WTC11 (cell line): ENCODE measurements at regions not wholly inside any gene's neighbourhood (a gene's known extent, or its start where the extent isn't known, plus 50 kb on each side); places are given as distances from the start of the nearest gene placed in this dataset.

Source experiments
- CTCF ChIP-seq: fragments of 200-600 bp; IDR thresholded peaks from 2 replicates; pipeline ENCODE4 v1.8.0; 2022; ENCODE audit warnings: antibody characterized with exemption
- FOXK1 ChIP-seq: sonication (generic); formaldehyde crosslinking; IDR thresholded peaks from 2 replicates; pipeline ENCODE4 v1.8.0; 2022; ENCODE audit warnings: mild to moderate bottlenecking, moderate library complexity, missing genetic modification reagents
- MAX ChIP-seq: sonication (generic); formaldehyde crosslinking; IDR thresholded peaks from 2 replicates; pipeline ENCODE4 v1.8.0; 2022; ENCODE audit warnings: mild to moderate bottlenecking, missing genetic modification reagents
- NR2C2 ChIP-seq: sonication (generic); formaldehyde crosslinking; IDR thresholded peaks from 2 replicates; pipeline ENCODE4 v1.8.0; 2022; ENCODE audit warnings: mild to moderate bottlenecking, missing genetic modification reagents
- SMAD4 ChIP-seq: sonication (generic); formaldehyde crosslinking; IDR thresholded peaks from 2 replicates; pipeline ENCODE4 v1.8.0; 2022; ENCODE audit warnings: mild to moderate bottlenecking, missing genetic modification reagents
- ZNF121 ChIP-seq: sonication (generic); formaldehyde crosslinking; IDR thresholded peaks from 2 replicates; pipeline ENCODE4 v1.8.0; 2023; ENCODE audit warnings: missing genetic modification reagents
- ZNF232 ChIP-seq: sonication (generic); formaldehyde crosslinking; IDR thresholded peaks from 2 replicates; pipeline ENCODE4 v1.8.0; 2022; ENCODE audit warnings: mild to moderate bottlenecking, missing genetic modification reagents
- ZNF317 ChIP-seq: sonication (generic); formaldehyde crosslinking; IDR thresholded peaks from 2 replicates; pipeline ENCODE4 v1.8.1; 2023; ENCODE audit warnings: low read depth, mild to moderate bottlenecking, moderate library complexity, missing genetic modification reagents, borderline replicate concordance
- TF ChIP-seq, protein P1 (sequence below): sonication (generic); formaldehyde crosslinking; IDR thresholded peaks from 2 replicates; pipeline ENCODE4 v1.8.1; 2023; ENCODE audit warnings: mild to moderate bottlenecking, moderate library complexity, missing genetic modification reagents

GRCh38 chr11:23953951-23954710, 542.7 kb upstream of the LUZP2 start:
- TF ChIP-seq CTCF (no peak), ZNF232 (CRISPR knock-in tag) (no peak), MAX (CRISPR knock-in tag) (no peak), ZNF121 (CRISPR knock-in tag) (no peak), SMAD4 (CRISPR knock-in tag) (no peak), ZNF317 (CRISPR knock-in tag) (no peak), FOXK1 (CRISPR knock-in tag) (no peak), NR2C2 (CRISPR knock-in tag) (no peak)
- TF ChIP-seq, protein P1, sequence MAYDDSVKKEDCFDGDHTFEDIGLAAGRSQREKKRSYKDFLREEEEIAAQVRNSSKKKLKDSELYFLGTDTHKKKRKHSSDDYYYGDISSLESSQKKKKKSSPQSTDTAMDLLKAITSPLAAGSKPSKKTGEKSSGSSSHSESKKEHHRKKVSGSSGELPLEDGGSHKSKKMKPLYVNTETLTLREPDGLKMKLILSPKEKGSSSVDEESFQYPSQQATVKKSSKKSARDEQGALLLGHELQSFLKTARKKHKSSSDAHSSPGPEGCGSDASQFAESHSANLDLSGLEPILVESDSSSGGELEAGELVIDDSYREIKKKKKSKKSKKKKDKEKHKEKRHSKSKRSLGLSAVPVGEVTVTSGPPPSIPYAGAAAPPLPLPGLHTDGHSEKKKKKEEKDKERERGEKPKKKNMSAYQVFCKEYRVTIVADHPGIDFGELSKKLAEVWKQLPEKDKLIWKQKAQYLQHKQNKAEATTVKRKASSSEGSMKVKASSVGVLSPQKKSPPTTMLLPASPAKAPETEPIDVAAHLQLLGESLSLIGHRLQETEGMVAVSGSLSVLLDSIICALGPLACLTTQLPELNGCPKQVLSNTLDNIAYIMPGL (CRISPR knock-in tag): no peak
